ENCODE measurements at regions not wholly inside any gene's neighbourhood (a gene's known extent, or its start where the extent isn't known, plus 50 kb on each side); places are given as distances from the start of the nearest gene placed in this dataset.
"Not testable (repeated sequence)": the region's sequence is repeated elsewhere in the genome, so short reads cannot be mapped to it uniquely, and the experiment has no call there.

DNA sequence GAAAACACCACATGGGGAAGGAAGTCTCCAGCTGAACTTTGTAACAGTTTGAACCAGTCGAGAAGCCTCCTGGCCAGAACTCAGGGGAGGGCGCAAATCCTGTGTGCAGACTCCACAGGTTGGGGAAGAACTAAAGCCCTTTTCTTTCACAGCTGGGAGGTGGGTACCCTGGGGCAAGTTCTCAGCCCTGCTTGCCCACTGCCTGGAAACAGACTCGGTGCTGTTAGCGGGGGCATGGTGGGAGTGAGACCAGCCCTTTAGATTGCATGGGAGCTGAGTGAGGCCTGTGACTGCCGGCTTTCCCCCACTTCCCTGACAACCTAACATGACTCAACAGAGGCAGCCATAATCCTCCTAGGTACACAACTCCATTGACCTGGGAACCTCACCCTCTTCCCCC lies 223.6 kb upstream of the DLGAP1 start:
- TF ChIP-seq, protein P1, sequence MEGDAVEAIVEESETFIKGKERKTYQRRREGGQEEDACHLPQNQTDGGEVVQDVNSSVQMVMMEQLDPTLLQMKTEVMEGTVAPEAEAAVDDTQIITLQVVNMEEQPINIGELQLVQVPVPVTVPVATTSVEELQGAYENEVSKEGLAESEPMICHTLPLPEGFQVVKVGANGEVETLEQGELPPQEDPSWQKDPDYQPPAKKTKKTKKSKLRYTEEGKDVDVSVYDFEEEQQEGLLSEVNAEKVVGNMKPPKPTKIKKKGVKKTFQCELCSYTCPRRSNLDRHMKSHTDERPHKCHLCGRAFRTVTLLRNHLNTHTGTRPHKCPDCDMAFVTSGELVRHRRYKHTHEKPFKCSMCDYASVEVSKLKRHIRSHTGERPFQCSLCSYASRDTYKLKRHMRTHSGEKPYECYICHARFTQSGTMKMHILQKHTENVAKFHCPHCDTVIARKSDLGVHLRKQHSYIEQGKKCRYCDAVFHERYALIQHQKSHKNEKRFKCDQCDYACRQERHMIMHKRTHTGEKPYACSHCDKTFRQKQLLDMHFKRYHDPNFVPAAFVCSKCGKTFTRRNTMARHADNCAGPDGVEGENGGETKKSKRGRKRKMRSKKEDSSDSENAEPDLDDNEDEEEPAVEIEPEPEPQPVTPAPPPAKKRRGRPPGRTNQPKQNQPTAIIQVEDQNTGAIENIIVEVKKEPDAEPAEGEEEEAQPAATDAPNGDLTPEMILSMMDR (IDR thresholded peaks at IDR 0.05; ENCODE audit: low read depth, low read length, missing input control), result not testable (repeated sequence)
- TF ChIP-seq, protein P2, sequence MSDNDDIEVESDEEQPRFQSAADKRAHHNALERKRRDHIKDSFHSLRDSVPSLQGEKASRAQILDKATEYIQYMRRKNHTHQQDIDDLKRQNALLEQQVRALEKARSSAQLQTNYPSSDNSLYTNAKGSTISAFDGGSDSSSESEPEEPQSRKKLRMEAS (IDR thresholded peaks at IDR 0.05), result not testable (repeated sequence)
- not testable (repeated sequence) for TF ChIP-seq JUND (IDR thresholded peaks at IDR 0.05); FOXA1 (IDR thresholded peaks at IDR 0.05); YY1 (IDR thresholded peaks at IDR 0.05); RXRA (IDR thresholded peaks at IDR 0.05); TAF1 (conservative IDR thresholded peaks at IDR 0.05); EGR1 (IDR thresholded peaks at IDR 0.05; ENCODE audit: low read depth in 2 of 2); RAD21 (IDR thresholded peaks at IDR 0.05); SP1 (IDR thresholded peaks at IDR 0.05); GABPA (IDR thresholded peaks at IDR 0.05 in 1 of 2, conservative IDR thresholded peaks at IDR 0.05 in 1 of 2)
- TF ChIP-seq, protein P3, sequence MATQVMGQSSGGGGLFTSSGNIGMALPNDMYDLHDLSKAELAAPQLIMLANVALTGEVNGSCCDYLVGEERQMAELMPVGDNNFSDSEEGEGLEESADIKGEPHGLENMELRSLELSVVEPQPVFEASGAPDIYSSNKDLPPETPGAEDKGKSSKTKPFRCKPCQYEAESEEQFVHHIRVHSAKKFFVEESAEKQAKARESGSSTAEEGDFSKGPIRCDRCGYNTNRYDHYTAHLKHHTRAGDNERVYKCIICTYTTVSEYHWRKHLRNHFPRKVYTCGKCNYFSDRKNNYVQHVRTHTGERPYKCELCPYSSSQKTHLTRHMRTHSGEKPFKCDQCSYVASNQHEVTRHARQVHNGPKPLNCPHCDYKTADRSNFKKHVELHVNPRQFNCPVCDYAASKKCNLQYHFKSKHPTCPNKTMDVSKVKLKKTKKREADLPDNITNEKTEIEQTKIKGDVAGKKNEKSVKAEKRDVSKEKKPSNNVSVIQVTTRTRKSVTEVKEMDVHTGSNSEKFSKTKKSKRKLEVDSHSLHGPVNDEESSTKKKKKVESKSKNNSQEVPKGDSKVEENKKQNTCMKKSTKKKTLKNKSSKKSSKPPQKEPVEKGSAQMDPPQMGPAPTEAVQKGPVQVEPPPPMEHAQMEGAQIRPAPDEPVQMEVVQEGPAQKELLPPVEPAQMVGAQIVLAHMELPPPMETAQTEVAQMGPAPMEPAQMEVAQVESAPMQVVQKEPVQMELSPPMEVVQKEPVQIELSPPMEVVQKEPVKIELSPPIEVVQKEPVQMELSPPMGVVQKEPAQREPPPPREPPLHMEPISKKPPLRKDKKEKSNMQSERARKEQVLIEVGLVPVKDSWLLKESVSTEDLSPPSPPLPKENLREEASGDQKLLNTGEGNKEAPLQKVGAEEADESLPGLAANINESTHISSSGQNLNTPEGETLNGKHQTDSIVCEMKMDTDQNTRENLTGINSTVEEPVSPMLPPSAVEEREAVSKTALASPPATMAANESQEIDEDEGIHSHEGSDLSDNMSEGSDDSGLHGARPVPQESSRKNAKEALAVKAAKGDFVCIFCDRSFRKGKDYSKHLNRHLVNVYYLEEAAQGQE (IDR thresholded peaks at IDR 0.05), result not testable (repeated sequence)
- TF ChIP-seq, protein P4, sequence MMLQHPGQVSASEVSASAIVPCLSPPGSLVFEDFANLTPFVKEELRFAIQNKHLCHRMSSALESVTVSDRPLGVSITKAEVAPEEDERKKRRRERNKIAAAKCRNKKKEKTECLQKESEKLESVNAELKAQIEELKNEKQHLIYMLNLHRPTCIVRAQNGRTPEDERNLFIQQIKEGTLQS (IDR thresholded peaks at IDR 0.05), result not testable (repeated sequence)
- TF ChIP-seq, protein P5, sequence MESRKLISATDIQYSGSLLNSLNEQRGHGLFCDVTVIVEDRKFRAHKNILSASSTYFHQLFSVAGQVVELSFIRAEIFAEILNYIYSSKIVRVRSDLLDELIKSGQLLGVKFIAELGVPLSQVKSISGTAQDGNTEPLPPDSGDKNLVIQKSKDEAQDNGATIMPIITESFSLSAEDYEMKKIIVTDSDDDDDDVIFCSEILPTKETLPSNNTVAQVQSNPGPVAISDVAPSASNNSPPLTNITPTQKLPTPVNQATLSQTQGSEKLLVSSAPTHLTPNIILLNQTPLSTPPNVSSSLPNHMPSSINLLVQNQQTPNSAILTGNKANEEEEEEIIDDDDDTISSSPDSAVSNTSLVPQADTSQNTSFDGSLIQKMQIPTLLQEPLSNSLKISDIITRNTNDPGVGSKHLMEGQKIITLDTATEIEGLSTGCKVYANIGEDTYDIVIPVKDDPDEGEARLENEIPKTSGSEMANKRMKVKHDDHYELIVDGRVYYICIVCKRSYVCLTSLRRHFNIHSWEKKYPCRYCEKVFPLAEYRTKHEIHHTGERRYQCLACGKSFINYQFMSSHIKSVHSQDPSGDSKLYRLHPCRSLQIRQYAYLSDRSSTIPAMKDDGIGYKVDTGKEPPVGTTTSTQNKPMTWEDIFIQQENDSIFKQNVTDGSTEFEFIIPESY (IDR thresholded peaks at IDR 0.05), result not testable (repeated sequence)

Measured in liver (tissue), 3 donors.